ENCODE measurements at regions not wholly inside any gene's neighbourhood (a gene's known extent, or its start where the extent isn't known, plus 50 kb on each side); places are given as distances from the start of the nearest gene placed in this dataset.

DNA sequence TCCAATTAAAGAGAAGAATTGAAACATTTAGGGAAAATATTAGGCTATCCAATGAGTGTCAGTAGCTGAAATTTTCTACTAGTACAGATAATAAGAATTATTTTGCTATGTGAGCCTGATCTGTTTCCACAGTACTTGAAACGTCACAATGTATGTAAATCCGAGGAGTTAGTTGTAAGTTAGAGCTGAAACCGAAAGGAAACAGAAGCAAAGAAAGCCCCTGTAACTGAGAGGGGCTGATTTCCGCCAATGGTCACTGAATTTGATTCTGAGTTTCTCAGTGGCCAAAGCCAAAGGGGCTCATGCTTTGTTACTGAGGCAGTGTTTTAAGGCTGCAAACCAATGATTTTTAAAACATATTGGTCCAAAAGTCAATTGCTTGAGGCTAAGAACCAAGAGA, 168.3 kb upstream of the DUSP10 start:
- TF ChIP-seq ATF1 (CRISPR knock-in tag; IDR thresholded peaks at IDR 0.05) (no peak), CTCF (IDR thresholded peaks at IDR 0.05) (no peak), NFE2L1 (CRISPR knock-in tag; IDR thresholded peaks at IDR 0.05) (no peak), JUN (CRISPR knock-in tag; IDR thresholded peaks at IDR 0.05) (no peak), FOXJ3 (CRISPR knock-in tag; IDR thresholded peaks at IDR 0.05; ENCODE audit: borderline replicate concordance) (no peak)

All from WTC11 (cell line).